IMR-90 (cell line): ENCODE measurements at regions not wholly inside any gene's neighbourhood (a gene's known extent, or its start where the extent isn't known, plus 50 kb on each side); places are given as distances from the start of the nearest gene placed in this dataset.

Experiments used
- ATAC-seq: fragments of 200-7000 bp; cut with Tn5 transposase; 2 replicates; pipeline ENCODE4 v1.9.1; 2020; ENCODE audit warnings: low read depth, mild to moderate bottlenecking, moderate library complexity
- BruUV-seq: library from RNA; stranded (reverse); fragments of 400-500 nt; replicated peaks from 2 replicates; lab custom pipeline; 2021; lab: Mats Ljungman, UMichigan
- CTCF ChIA-PET: fragments of 300-600 bp; formaldehyde crosslinking; extraction: SDS; loops from one replicate; lab custom pipeline; 2021; ENCODE audit warnings: antibody characterized with exemption; lab: Yijun Ruan, JAX
- POLR2A ChIA-PET: fragments of 300-600 bp; sonication (Branson Sonifier 250); formaldehyde crosslinking; loops from one replicate; lab custom pipeline; 2022; ENCODE audit warnings: antibody characterized with exemption; ENCODE audit not compliant: unreplicated experiment; lab: Charles Lee
- DNase-seq: peaks from one replicate; pipeline ENCODE4 v3.0.0; 2013
- H2AFZ ChIP-seq: replicated peaks from 2 replicates; pipeline ENCODE3; 2013; ENCODE audit warnings: low read length, mild to moderate bottlenecking; ENCODE audit not compliant: poor library complexity
- H2AK5ac ChIP-seq: 2 replicates; pipeline ENCODE4 v1.6.1; 2013; ENCODE audit warnings: low read depth, low read length, inconsistent platforms
- H2AK9ac ChIP-seq: replicated peaks from 2 replicates; pipeline ENCODE3; 2013; ENCODE audit warnings: mild to moderate bottlenecking, low read depth, low read length, moderate library complexity; ENCODE audit not compliant: poor library complexity
- H2BK120ac ChIP-seq: 2 replicates; pipeline ENCODE4 v1.6.1; 2013; ENCODE audit warnings: low read depth, low read length, inconsistent platforms
- H2BK15ac ChIP-seq: 3 replicates; pipeline ENCODE4 v1.6.1; 2013; ENCODE audit warnings: low read depth, low read length, inconsistent platforms
- H2BK20ac ChIP-seq: 2 replicates; pipeline ENCODE4 v1.6.1; 2013; ENCODE audit warnings: low read depth, mild to moderate bottlenecking, inconsistent platforms, low read length, moderate library complexity
- H2BK5ac ChIP-seq: 2 replicates; pipeline ENCODE4 v1.6.1; 2013; ENCODE audit warnings: mild to moderate bottlenecking, low read depth, low read length, inconsistent platforms; ENCODE audit not compliant: poor library complexity, severe bottlenecking
- H3K14ac ChIP-seq: replicated peaks from 2 replicates; pipeline ENCODE4 v1.6.1; 2013; ENCODE audit warnings: low read depth, low read length, inconsistent platforms
- H3K18ac ChIP-seq: 2 replicates; pipeline ENCODE4 v1.6.1; 2013; ENCODE audit warnings: low read depth, low read length, control low read depth
- H3K23ac ChIP-seq: 2 replicates; pipeline ENCODE4 v1.6.1; 2013; ENCODE audit warnings: low read depth, low read length, inconsistent platforms
- H3K27ac ChIP-seq: 2 replicates; pipeline ENCODE4 v1.5.1; 2013; ENCODE audit warnings: mild to moderate bottlenecking, control low read depth, low read length; ENCODE audit not compliant: insufficient read depth
- H3K27me3 ChIP-seq: 2 replicates; pipeline ENCODE4 v1.6.1; 2013; ENCODE audit warnings: low read length; ENCODE audit not compliant: control insufficient read depth, insufficient read depth
- H3K36me3 ChIP-seq: 2 replicates; pipeline ENCODE4 v1.6.1; 2013; ENCODE audit warnings: low read length, mixed read lengths; ENCODE audit not compliant: control insufficient read depth, insufficient read depth
- H3K4ac ChIP-seq: 2 replicates; pipeline ENCODE4 v1.6.1; 2013; ENCODE audit warnings: low read depth, low read length, inconsistent platforms
- H3K4me1 ChIP-seq: 2 replicates; pipeline ENCODE4 v1.6.1; 2013; ENCODE audit warnings: low read length, mixed read lengths; ENCODE audit not compliant: control insufficient read depth, insufficient read depth
- H3K4me2 ChIP-seq: 2 replicates; pipeline ENCODE4 v1.6.1; 2013; ENCODE audit warnings: low read depth, mild to moderate bottlenecking, control low read depth, low read length, moderate library complexity
- H3K4me3 ChIP-seq: 2 replicates; pipeline ENCODE4 v1.5.1; 2013; ENCODE audit warnings: low read depth, mild to moderate bottlenecking, control low read depth, low read length, moderate library complexity; ENCODE audit not compliant: insufficient read depth
- H3K56ac ChIP-seq: 2 replicates; pipeline ENCODE4 v1.6.1; 2013; ENCODE audit warnings: low read length, inconsistent platforms; ENCODE audit not compliant: insufficient read depth; ENCODE audit errors: extremely low read depth
- H3K79me1 ChIP-seq, 2 experiments: 2 replicates each; pipeline ENCODE4 v1.6.1; 2013; ENCODE audit warnings: low read length in 2 of 2, inconsistent platforms in 1 of 2, low read depth in 1 of 2
- H3K9ac ChIP-seq: 2 replicates; pipeline ENCODE4 v1.6.1; 2013; ENCODE audit warnings: low read depth, low read length, control low read depth
- H3K9me1 ChIP-seq: 2 replicates; pipeline ENCODE4 v1.6.1; 2013; ENCODE audit warnings: low read length, inconsistent platforms; ENCODE audit not compliant: insufficient read depth
- H3K9me3 ChIP-seq: 2 replicates; pipeline ENCODE4 v1.6.1; 2013; ENCODE audit warnings: low read length; ENCODE audit not compliant: control insufficient read depth, insufficient read depth
- H4K20me1 ChIP-seq: 2 replicates; pipeline ENCODE4 v1.6.1; 2013; ENCODE audit warnings: low read length, inconsistent platforms; ENCODE audit not compliant: insufficient read depth
- H4K5ac ChIP-seq: 2 replicates; pipeline ENCODE4 v1.6.1; 2013; ENCODE audit warnings: mild to moderate bottlenecking, low read depth, low read length, control low read depth
- H4K8ac ChIP-seq, 2 experiments: 2 replicates each; pipeline ENCODE4 v1.6.1; 2013; ENCODE audit warnings: low read depth in 2 of 2, low read length in 2 of 2, control low read depth in 1 of 2, inconsistent platforms in 1 of 2
- H4K91ac ChIP-seq: 2 replicates; pipeline ENCODE4 v1.6.1; 2013; ENCODE audit warnings: low read depth, low read length, inconsistent platforms; ENCODE audit not compliant: insufficient read depth
- BHLHE40 ChIP-seq: fragments of 150-350 bp; IDR thresholded peaks from 2 replicates; pipeline ENCODE4 v1.6.1; 2016; ENCODE audit warnings: mild to moderate bottlenecking, low read depth, low read length
- CEBPB ChIP-seq: IDR thresholded peaks from 2 replicates; pipeline ENCODE4 v1.6.1; 2012; ENCODE audit warnings: low read depth, low read length, improper control_type of control experiment
- MAFK ChIP-seq: IDR thresholded peaks from 2 replicates; pipeline ENCODE4 v1.6.1; 2012; ENCODE audit warnings: low read depth, low read length, improper control_type of control experiment
- NFE2L2 ChIP-seq: fragments of 150-350 bp; IDR thresholded peaks from 2 replicates; pipeline ENCODE4 v1.6.1; 2016; ENCODE audit warnings: low read depth, mild to moderate bottlenecking, low read length
- RAD21 ChIP-seq: IDR thresholded peaks from 2 replicates; pipeline ENCODE4 v1.6.1; 2012; ENCODE audit warnings: low read length, improper control_type of control experiment
- RCOR1 ChIP-seq: IDR thresholded peaks from 2 replicates; pipeline ENCODE4 v1.6.1; 2012; ENCODE audit warnings: mild to moderate bottlenecking, low read length, improper control_type of control experiment; ENCODE audit not compliant: insufficient replicate concordance
- RFX5 ChIP-seq: IDR thresholded peaks from 2 replicates; pipeline ENCODE4 v1.8.0; 2012; ENCODE audit warnings: low read depth, mild to moderate bottlenecking, low read length, moderate library complexity
- SMC3 ChIP-seq: fragments of 150-350 bp; IDR thresholded peaks from 2 replicates; pipeline ENCODE4 v1.6.1; 2016; ENCODE audit warnings: low read depth, mild to moderate bottlenecking, antibody characterized with exemption, low read length, moderate library complexity
- WGBS, 2 experiments: methylation state at CpG; one replicate each; pipeline versions ENCODE4 v1.1.5 to v1.1.7; 2013; ENCODE audit warnings: missing lambda C conversion rate in 2 of 2; ENCODE audit not compliant: insufficient read length in 1 of 2; ENCODE audit errors: extremely low coverage in 2 of 2; 5-methylcytosine and 5-hydroxymethylcytosine counted together
- dilution Hi-C: fragments of 300-500 bp; cut with HindIII; formaldehyde crosslinking; loops from one replicate; pipeline ENCODE4 v1.14.3; 2018; ENCODE audit warnings: low sequenced_read_pairs; ENCODE audit not compliant: unreplicated experiment
- in situ Hi-C: fragments of 300-500 bp; cut with MboI; formaldehyde crosslinking; loops from 3 replicates; pipeline ENCODE4 v1.14.3; 2019; ENCODE audit warnings: low sequenced_read_pairs, inconsistent platforms, mixed read lengths
- intact Hi-C: fragments of 100-400 bp; cut with micrococcal nuclease; formaldehyde crosslinking; loops from 2 replicates; pipeline ENCODE4 v1.10.0; 2022
- TF ChIP-seq, protein P1 (sequence below): conservative IDR thresholded peaks from 2 replicates; pipeline ENCODE4 v1.5.1; 2012; ENCODE audit warnings: mild to moderate bottlenecking, low read depth, low read length, improper control_type of control experiment
- TF ChIP-seq, protein P2 (sequence below): fragments of 150-350 bp; IDR thresholded peaks from 2 replicates; pipeline ENCODE4 v1.6.1; 2016; ENCODE audit warnings: low read depth, mild to moderate bottlenecking, low read length, moderate library complexity, borderline replicate concordance
- TF ChIP-seq, protein P3 (sequence below): fragments of 150-350 bp; IDR thresholded peaks from 2 replicates; pipeline ENCODE4 v1.6.1; 2017; ENCODE audit warnings: mild to moderate bottlenecking, antibody characterized with exemption, low read length, low read depth

DNA sequence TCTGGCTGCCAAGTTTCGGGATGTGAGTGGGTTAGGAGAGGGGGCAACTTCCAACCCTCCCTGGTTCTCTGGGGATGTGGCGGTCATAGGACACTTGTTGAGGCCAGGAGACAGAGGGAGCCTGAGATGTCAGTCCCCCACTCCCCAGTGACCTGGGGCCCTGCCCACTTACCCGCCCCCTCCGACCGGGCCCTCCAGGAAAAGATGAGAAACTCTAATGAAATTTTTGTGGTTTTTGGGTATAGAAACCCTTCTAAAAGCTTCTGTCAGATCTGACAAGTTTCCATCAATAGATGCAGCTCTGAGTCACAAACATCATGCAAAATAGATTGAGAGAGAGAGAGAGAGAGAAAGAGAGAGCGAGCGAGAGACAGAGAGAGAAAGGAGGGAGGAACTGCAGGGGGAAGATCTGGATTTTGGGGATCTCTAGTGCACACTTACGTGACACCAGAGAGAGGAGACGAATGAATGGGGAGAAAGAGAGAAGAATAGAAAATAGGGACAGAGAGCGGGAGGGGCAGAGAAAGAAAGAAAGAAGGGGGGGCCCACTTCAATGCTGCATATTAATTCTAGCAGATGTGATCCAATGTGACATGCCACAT lies 94.0 kb downstream of the PTPRS start:
- ChIA-PET CTCF (no interaction called here), POLR2A (no interaction called here)
- dilution Hi-C loops (no loop called here), intact Hi-C loops (no loop called here), in situ Hi-C loops (no loop called here)
- no peak for ATAC-seq
- no peaks in the 10 kb centered on the region; a peak in 1 of 4 replicates for H3K79me1 ChIP-seq
- H2BK5ac ChIP-seq = no peak overlapping the region
- H3K56ac ChIP-seq = no peak overlapping the region
- 0 out of 2 replicates have a peak, but pooled peaks cover 3% of the 10 kb centered on the region for H3K9me3 ChIP-seq
- no peak overlapping the region for H3K14ac ChIP-seq
- H4K5ac ChIP-seq = no peak overlapping the region
- H3K4me1 ChIP-seq = no peaks in the 10 kb centered on the region
- no peak overlapping the region for H2BK20ac ChIP-seq
- no peak overlapping the region for H2AK9ac ChIP-seq
- H4K91ac ChIP-seq = no peak overlapping the region
- no peak overlapping the region for H4K8ac ChIP-seq
- no peak overlapping the region for H3K9ac ChIP-seq
- TF ChIP-seq, protein P1, sequence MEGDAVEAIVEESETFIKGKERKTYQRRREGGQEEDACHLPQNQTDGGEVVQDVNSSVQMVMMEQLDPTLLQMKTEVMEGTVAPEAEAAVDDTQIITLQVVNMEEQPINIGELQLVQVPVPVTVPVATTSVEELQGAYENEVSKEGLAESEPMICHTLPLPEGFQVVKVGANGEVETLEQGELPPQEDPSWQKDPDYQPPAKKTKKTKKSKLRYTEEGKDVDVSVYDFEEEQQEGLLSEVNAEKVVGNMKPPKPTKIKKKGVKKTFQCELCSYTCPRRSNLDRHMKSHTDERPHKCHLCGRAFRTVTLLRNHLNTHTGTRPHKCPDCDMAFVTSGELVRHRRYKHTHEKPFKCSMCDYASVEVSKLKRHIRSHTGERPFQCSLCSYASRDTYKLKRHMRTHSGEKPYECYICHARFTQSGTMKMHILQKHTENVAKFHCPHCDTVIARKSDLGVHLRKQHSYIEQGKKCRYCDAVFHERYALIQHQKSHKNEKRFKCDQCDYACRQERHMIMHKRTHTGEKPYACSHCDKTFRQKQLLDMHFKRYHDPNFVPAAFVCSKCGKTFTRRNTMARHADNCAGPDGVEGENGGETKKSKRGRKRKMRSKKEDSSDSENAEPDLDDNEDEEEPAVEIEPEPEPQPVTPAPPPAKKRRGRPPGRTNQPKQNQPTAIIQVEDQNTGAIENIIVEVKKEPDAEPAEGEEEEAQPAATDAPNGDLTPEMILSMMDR = no peak
- TF ChIP-seq RFX5 (no peak), BHLHE40 (no peak), RAD21 (no peak), CEBPB (no peak), RCOR1 (no peak), SMC3 (no peak), MAFK (no peak), NFE2L2 (no peak)
- TF ChIP-seq, protein P2, sequence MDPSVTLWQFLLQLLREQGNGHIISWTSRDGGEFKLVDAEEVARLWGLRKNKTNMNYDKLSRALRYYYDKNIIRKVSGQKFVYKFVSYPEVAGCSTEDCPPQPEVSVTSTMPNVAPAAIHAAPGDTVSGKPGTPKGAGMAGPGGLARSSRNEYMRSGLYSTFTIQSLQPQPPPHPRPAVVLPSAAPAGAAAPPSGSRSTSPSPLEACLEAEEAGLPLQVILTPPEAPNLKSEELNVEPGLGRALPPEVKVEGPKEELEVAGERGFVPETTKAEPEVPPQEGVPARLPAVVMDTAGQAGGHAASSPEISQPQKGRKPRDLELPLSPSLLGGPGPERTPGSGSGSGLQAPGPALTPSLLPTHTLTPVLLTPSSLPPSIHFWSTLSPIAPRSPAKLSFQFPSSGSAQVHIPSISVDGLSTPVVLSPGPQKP = no peak
- TF ChIP-seq, protein P3, sequence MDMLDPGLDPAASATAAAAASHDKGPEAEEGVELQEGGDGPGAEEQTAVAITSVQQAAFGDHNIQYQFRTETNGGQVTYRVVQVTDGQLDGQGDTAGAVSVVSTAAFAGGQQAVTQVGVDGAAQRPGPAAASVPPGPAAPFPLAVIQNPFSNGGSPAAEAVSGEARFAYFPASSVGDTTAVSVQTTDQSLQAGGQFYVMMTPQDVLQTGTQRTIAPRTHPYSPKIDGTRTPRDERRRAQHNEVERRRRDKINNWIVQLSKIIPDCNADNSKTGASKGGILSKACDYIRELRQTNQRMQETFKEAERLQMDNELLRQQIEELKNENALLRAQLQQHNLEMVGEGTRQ = no peak
- H3K23ac ChIP-seq = no peak overlapping the region
- no peak overlapping the region for H3K4me3 ChIP-seq
- no peaks in the 10 kb centered on the region for H4K20me1 ChIP-seq
- no peak for DNase-seq
- WGBS, 2 experiments = 93% methylated on average over 2 of the region's 10 CpGs; no CpG with 5 or more reads in 1 of the 2 experiments
- H3K27me3 ChIP-seq = no peaks in the 10 kb centered on the region
- H3K18ac ChIP-seq = no peak overlapping the region
- H3K36me3 ChIP-seq = peaks cover 34% of the 10 kb centered on the region
- H2AK5ac ChIP-seq = no peak overlapping the region
- H2AFZ ChIP-seq = no peak overlapping the region
- no peak overlapping the region for H2BK15ac ChIP-seq
- no peak overlapping the region for H2BK120ac ChIP-seq
- peaks cover 6% of the 10 kb centered on the region; the same call in 1 of the 2 replicates for H3K9me1 ChIP-seq
- H3K4ac ChIP-seq = no peak overlapping the region
- no peak overlapping the region for H3K4me2 ChIP-seq
- BruUV-seq = no TSS peak
- H3K27ac ChIP-seq = no peak overlapping the region
